ENCODE measurements at regions not wholly inside any gene's neighbourhood (a gene's known extent, or its start where the extent isn't known, plus 50 kb on each side); places are given as distances from the start of the nearest gene placed in this dataset.

DNA sequence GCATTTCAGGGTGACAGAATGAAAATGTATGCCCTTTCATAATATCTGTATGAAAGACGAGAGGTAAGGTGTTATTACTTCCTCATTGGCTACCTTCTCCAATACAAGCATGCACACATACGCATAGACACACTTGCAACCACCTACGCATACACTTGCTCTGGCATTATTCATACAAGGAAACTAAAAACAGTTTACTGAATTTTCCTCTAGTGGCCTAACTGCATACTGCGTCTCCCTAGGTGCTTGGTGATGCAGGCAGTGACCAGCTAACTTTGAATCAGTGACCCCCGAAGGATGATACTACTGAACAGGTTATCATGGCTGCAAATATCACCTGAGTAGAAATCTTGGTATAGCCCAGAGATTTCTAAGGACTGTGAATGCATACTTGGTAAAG, 593.1 kb downstream of the PKHD1 start:
- no peak for DNase-seq

GRCh38 chr6:51495096-51495495, 592.3 kb downstream of the PKHD1 start:
- no peak for DNase-seq

DNA sequence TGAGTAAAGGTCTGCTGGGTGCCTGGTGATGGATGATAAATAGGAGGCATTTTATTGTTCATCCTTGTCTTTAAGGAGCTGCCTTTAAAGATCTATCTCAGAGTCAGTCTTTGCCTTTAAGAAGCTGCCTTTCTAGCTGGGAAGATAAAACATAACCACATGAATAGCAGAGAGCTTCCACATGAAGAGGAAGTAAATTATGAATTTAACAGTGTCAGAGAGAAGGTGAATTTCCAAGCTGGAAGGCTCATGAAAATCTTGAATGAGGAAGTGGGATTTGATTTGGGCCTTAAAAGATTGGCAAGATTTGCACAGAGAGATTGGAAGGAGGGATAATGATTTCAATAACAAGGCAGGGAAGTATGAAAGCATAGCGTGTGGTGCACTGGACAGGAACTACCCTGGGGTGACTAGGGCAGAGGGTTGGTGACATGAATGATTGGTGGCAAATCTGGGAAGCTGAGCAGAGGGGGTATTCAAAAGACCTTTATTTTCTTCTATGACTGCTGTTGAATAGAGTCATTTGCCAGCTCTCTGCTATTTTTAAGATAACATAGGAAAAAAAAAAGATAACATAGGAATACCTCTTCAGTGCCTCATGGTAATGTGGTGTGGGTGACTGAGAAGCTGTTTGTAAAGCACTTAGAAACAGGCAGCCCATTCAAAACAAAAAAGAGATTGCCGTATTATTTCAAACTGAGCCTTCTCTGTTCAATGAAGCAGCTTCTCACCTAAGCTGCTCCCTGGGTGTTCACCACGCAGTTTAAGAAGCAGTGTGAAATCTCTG, 591.6 kb downstream of the PKHD1 start:
- DNase-seq = peak; percentile 60

GRCh38 chr6:51502996-51503395, 584.4 kb downstream of the PKHD1 start:
- DNase-seq = no peak

DNA sequence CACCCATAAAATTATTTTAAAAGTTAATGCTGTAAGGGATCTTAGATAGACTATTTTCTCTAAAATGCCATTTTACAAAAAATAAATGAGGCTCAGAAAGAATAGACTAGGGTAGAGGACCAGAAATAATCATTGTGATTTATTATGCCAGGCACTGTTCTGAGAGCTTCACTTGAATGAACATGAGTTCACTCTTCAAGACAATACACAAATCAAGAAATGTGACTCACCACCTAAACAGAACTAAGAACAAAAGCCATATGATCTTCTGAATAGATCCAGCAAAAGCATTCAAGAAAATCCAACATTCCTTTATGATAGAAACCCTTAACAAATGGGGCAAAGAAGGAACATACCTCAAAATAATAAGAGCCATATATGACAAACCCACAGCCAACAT, 582.0 kb downstream of the PKHD1 start:
- DNase-seq = no peak

DNA sequence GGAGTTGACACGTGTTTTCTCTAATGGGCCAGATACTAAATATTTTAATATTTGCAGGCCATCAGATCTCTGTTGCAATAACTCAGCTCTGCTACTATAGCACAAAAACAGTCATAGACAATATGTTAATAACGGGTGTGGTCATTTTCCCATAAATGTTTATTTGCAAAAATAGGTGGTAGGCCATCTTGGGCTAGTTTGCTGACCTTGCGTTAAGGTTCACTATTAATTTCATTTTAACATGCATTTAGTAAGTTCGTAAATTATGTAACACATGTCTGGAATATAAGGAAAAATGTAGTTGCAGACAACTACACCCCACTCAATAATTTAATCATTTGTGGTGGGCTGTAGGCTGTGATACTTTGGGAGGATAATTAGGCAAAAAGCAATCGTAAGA, 577.8 kb downstream of the PKHD1 start:
- no peak for DNase-seq

GRCh38 chr6:51511081-51511480, 576.3 kb downstream of the PKHD1 start:
- no peak for DNase-seq

GRCh38 chr6:51513891-51514747, 573.3 kb downstream of the PKHD1 start:
- DNase-seq = no peak

GRCh38 chr6:51514748-51515402, 572.5 kb downstream of the PKHD1 start:
- DNase-seq = no peak

- no peak for DNase-seq
These were observed 561.4 kb downstream of the PKHD1 start for GRCh38 chr6:51526049-51526448.

DNA sequence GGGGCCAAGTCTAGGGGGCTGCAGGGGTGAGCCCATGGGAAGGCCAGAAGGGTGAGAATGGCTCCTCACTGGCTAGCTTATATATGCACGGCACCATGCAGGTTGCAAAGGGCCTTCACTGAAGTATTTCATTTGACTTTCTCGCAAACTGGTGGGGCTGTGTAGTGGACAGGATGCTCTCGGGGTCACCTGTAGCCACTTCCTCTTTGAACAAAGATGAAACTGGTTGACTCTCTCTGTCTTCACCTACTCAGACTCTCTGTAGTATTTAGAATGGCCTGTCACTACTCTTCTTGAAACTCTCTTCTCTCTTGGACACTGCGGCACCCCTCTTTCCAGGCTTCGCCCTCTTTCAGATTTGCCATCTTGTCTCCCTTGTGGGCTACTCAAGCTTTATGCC, 560.5 kb downstream of the PKHD1 start:
- no peak for DNase-seq

DNA sequence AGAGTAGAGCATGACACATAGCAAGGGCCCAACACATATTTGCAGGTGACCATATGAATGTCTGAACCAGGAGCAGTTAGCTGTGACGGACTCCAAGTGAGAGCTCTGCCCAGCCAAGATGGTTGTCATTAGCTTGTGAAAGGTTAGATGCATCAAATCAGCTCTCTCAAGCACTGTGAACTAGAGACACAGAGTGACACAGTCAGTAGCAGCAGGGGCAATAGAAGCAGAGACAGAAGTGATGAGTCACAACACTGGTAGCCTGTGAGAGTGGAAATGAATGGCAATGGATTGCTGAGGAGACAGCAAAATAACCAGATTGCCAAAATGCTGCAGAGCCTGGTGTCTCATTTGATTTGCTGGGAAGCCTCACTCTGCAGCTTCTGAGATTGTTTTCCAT, 558.9 kb downstream of the PKHD1 start:
- no peak for DNase-seq

DNA sequence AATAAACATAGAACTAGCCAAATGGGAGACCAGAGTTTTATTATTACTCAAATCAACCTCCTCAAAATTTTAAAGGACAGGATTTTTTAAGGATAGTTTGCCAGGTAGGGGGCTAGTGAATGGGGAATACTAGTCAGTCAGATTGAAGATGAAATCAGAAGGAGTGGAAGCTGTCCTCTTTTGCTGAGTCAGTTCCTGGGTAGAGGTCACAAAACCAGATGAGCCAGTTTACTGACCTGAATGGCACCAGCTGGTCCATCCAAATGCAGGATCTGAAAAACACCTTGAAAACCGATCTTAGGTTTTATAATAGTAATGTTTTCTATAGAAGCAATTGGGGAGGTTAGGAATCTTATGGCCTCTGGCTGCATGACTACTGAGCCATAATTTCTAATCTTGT, 558.2 kb downstream of the PKHD1 start:
- no peak for DNase-seq

DNA sequence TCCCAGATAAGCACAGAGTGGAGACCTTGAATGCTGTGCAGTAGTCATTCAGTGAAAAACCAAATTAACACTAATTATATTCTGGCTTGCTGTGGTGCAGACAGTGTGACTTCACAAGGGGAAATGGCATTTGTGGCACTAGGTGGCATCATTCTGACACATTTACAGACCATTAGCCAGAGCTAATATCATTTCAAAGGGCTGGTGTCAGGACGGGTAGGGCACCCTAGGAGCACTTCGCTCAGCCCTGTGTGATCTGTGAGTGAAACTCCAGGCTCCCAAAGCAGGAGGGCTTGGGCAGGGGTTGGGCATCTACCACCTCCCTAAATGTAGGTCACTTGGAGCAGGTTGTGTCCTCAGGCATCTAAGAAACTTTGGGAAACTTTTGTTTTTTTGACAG, 555.8 kb downstream of the PKHD1 start:
- DNase-seq = no peak

DNA sequence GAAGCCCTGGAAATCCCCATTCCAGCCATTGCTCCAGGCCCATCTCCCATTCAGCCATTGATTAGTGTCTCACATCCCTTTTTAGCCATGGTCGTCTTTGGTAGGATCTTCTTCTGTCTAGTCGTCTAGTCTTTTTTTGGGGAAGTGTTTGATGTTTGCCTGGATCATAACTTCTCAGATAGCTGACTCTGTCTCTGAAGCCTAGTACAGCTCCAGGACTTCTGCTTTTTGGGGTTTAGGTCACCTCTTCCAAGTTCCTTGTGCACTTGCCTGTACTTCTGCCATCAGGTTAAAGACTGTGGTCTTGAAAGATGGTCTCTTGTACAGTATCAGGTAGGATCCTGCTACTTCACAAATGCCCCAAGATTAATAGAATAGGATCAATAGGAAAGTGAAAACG, 553.5 kb downstream of the PKHD1 start:
- DNase-seq = peak; percentile 34

- DNase-seq = no peak
These were observed 552.1 kb downstream of the PKHD1 start for GRCh38 chr6:51535327-51535726.

- DNase-seq = no peak
These were observed 550.7 kb downstream of the PKHD1 start for GRCh38 chr6:51536728-51537127.

GRCh38 chr6:51541847-51542246, 545.6 kb downstream of the PKHD1 start:
- peak; percentile 35 for DNase-seq

DNA sequence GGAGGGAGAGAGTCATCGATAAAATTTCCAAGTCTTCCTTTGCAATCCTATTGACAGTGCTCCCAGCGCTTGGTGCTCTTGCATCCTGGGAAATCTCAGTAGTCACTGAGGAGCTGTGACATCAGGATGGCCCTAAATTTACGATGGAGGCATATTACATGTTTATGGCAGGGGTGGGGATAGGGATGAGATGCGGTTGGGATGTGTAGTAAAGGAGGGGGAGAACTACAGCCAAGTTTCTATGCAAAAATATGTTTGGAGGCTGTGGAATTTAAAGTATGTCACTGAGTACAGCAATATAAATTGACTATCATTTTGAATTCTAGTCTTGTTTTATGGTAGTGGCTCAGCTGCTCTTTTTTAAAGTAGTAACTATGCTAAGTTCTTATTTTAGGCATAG, 544.9 kb downstream of the PKHD1 start:
- no peak for DNase-seq

- no peak for DNase-seq
These were observed 537.2 kb downstream of the PKHD1 start for GRCh38 chr6:51550243-51550642.

- DNase-seq = no peak
These were observed 535.0 kb downstream of the PKHD1 start for GRCh38 chr6:51552435-51552834.

DNA sequence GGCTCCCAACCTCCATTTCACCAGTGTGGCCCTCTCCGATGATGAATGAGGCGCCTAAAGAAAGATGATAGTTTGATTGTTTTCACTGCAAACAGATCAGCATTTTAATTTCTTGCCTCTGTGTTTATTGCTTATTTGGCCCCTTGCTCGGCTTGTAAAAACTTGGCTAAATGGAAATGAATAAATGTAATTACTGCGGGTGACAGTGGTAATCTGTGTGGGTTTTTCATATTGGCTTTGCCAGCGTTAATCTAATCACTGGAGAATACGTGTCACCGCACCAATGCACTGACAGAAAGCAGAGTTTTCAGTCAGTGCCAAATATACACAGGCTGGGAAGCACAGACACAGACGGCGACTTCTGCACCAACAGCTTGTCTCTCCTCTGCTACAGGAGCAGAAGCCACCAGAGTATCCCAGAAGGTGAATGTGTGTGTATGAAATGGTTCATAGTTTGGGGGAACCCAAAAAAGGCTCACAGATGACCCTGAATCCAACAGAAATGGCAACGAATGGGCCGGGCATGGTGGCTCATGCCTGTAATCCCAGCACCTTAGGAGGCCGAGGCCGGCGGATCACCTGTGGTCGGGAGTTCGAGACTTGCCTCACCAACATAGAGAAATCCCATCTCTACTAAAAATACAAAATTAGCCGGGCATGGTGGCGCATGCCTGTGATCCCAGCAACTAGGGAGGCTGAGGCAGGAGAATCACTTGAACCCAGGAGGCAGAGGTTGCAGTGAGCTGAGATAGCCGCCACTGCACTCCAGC, 534.0 kb downstream of the PKHD1 start:
- no peak for DNase-seq

DNA sequence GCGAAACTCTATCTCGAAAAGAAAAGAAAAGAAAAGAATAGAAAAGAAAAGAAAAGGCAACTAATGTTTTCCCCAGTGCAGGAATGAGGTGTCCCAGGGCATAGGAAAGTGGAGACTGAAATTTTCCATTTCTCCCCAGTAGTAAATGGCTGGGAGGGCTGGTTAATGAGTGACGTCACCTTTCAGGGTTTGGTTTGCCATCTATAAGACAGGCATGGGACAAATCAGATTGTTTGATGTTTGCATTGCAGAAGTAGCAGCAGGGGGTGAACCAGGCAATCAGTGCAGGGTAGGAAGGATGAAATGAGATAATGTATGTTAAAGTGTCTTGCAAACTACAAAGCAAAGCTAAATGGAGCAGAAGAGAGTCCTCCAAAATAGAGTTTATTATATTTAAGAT, 533.4 kb downstream of the PKHD1 start:
- no peak for DNase-seq
